Endothelial cell of umbilical vein (primary cell): ENCODE measurements at regions not wholly inside any gene's neighbourhood (a gene's known extent, or its start where the extent isn't known, plus 50 kb on each side); places are given as distances from the start of the nearest gene placed in this dataset.

Experiments
- BruUV-seq: library from RNA; stranded (reverse); fragments of 400-500 nt; replicated peaks from 2 replicates; lab custom pipeline; 2021; lab: Mats Ljungman, UMichigan
- CTCF ChIA-PET: fragments of 300-600, 350-600 bp; sonication (Branson Sonifier 250); formaldehyde crosslinking; loops from one replicate; lab custom pipeline; 2021; ENCODE audit warnings: antibody characterized with exemption, inconsistent platforms; lab: Charles Lee
- POLR2A ChIA-PET: fragments of 300-600, 350-600 bp; sonication (Branson Sonifier 250); formaldehyde crosslinking; loops from one replicate; lab custom pipeline; 2021; ENCODE audit warnings: antibody characterized with exemption, inconsistent platforms; lab: Charles Lee
- DNase-seq: peaks from one replicate; pipeline ENCODE4 v3.0.0-alpha.2; 2011; ENCODE audit warnings: low read depth, low spot score
- FAIRE-seq: peaks from 2 replicates; lab custom pipeline; 2011; peaks lifted over from hg19 to GRCh38; lab: Jason Lieb, UNC
- H2AFZ ChIP-seq: 2 replicates; pipeline ENCODE4 v1.6.0; 2012; ENCODE audit warnings: low read depth, low read length, control low read depth, inconsistent platforms
- H3K27ac ChIP-seq: 2 replicates; pipeline ENCODE4 v1.5.1; 2011; ENCODE audit warnings: low read depth, mild to moderate bottlenecking, control low read depth, low read length, moderate library complexity; ENCODE audit not compliant: insufficient read depth
- H3K27me3 ChIP-seq, 2 experiments: 2 replicates each; pipeline versions ENCODE4 v1.6.0 to v1.6.1; 2011; ENCODE audit warnings: low read length in 2 of 2, mixed read lengths in 1 of 2; ENCODE audit not compliant: control insufficient read depth in 2 of 2, insufficient read depth in 2 of 2
- H3K36me3 ChIP-seq, 2 experiments: 2 replicates in 1 of 2; 3 replicates in 1 of 2; pipeline ENCODE4 v1.5.1; 2011; ENCODE audit warnings: low read length in 2 of 2, mild to moderate bottlenecking in 1 of 2, moderate library complexity in 1 of 2; ENCODE audit not compliant: control insufficient read depth in 2 of 2, insufficient read depth in 2 of 2; ENCODE audit errors: extremely low read depth in 1 of 2
- H3K4me1 ChIP-seq: 3 replicates; pipeline ENCODE4 v1.5.1; 2011; ENCODE audit warnings: mild to moderate bottlenecking, low read length; ENCODE audit not compliant: control insufficient read depth, insufficient read depth; ENCODE audit errors: extremely low read depth
- H3K4me2 ChIP-seq: 2 replicates; pipeline ENCODE4 v1.6.1; 2011; ENCODE audit warnings: low read length, control low read depth, mixed read lengths; ENCODE audit not compliant: insufficient read depth
- H3K4me3 ChIP-seq, 3 experiments: fragments of 200-600 bp in 1 of 3; sonication (generic), shearing (Covaris generic) in 1 of 3; replicated peaks in 1 of 3; 2 replicates each; pipeline ENCODE4 v1.5.1; 2011 to 2016; ENCODE audit warnings: control low read depth in 3 of 3, low read length in 3 of 3, mild to moderate bottlenecking in 2 of 3, inconsistent platforms in 1 of 3, low read depth in 1 of 3, moderate library complexity in 1 of 3; ENCODE audit not compliant: insufficient read depth in 1 of 3
- H3K79me2 ChIP-seq: 2 replicates; pipeline ENCODE4 v1.6.0; 2012; ENCODE audit warnings: low read length, inconsistent platforms; ENCODE audit not compliant: control insufficient read depth, insufficient read depth
- H3K9ac ChIP-seq: replicated peaks from 2 replicates; pipeline ENCODE3; 2011; ENCODE audit warnings: low read length, control low read depth; ENCODE audit not compliant: insufficient read depth; ENCODE audit errors: extremely low read depth
- H3K9me1 ChIP-seq: replicated peaks from 3 replicates; pipeline ENCODE4 v1.6.0; 2011; ENCODE audit warnings: mild to moderate bottlenecking, low read length; ENCODE audit not compliant: control insufficient read depth, insufficient read depth; ENCODE audit errors: extremely low read depth
- H3K9me3 ChIP-seq: replicated peaks from 2 replicates; pipeline ENCODE4 v1.5.1; 2012; ENCODE audit warnings: low read length, inconsistent platforms; ENCODE audit not compliant: control insufficient read depth, insufficient read depth
- H4K20me1 ChIP-seq: replicated peaks from 2 replicates; pipeline ENCODE3; 2011; ENCODE audit warnings: mild to moderate bottlenecking, low read length; ENCODE audit not compliant: control insufficient read depth, insufficient read depth; ENCODE audit errors: extremely low read depth
- CTCF ChIP-seq, 2 donors: IDR thresholded peaks; 1 replicate in 1 of 2; 2 replicates in 1 of 2; pipeline ENCODE4 v1.5.1; 2011; ENCODE audit warnings: low read length in 2 of 2, mild to moderate bottlenecking in 2 of 2, moderate library complexity in 2 of 2, control low read depth in 1 of 2, inconsistent platforms in 1 of 2, low read depth in 1 of 2; ENCODE audit not compliant: insufficient read depth in 1 of 2; ENCODE audit errors: extremely low read depth in 1 of 2
- EZH2 ChIP-seq: IDR thresholded peaks from 2 replicates; pipeline ENCODE4 v1.6.1; 2012; ENCODE audit warnings: borderline replicate concordance, low read depth, mild to moderate bottlenecking, moderate library complexity, low read length, inconsistent platforms; ENCODE audit not compliant: severe bottlenecking
- FOS ChIP-seq: IDR thresholded peaks from 2 replicates; pipeline ENCODE4 v1.6.1; 2011; ENCODE audit warnings: mild to moderate bottlenecking, low read length, moderate library complexity, borderline replicate concordance; ENCODE audit not compliant: insufficient read depth
- GATA2 ChIP-seq: IDR thresholded peaks from 2 replicates; pipeline ENCODE4 v1.7.0; 2011; ENCODE audit warnings: low read depth, mild to moderate bottlenecking, moderate library complexity, mixed read lengths, low read length; ENCODE audit not compliant: insufficient read length, insufficient read depth
- JUN ChIP-seq: IDR thresholded peaks from 2 replicates; pipeline ENCODE4 v1.6.1; 2011; ENCODE audit warnings: borderline replicate concordance, low read depth; ENCODE audit not compliant: insufficient read length, insufficient read depth
- MAX ChIP-seq: IDR thresholded peaks from 2 replicates; pipeline ENCODE4 v1.6.1; 2011; ENCODE audit not compliant: insufficient read depth, insufficient read length
- MYC ChIP-seq: IDR thresholded peaks from one replicate; pipeline ENCODE4 v1.6.1; 2011; ENCODE audit warnings: mild to moderate bottlenecking, low read depth, low read length
- POLR2A ChIP-seq: IDR thresholded peaks from 2 replicates; pipeline ENCODE4 v1.6.1; 2012; ENCODE audit warnings: low read depth, mild to moderate bottlenecking, control low read depth, low read length
- POLR2AphosphoS5 ChIP-seq: IDR thresholded peaks from 2 replicates; pipeline ENCODE4 v1.6.1; 2012; ENCODE audit warnings: low read depth, mild to moderate bottlenecking, control low read depth, low read length, moderate library complexity; ENCODE audit not compliant: insufficient read depth
- dilution Hi-C: fragments of 300-500 bp; cut with MboI; formaldehyde crosslinking; loops from one replicate; pipeline ENCODE4 v1.15.0; 2019; ENCODE audit warnings: low sequenced_read_pairs; ENCODE audit not compliant: extremely low pct_ligation_motif_present
- intact Hi-C: fragments of 100-400 bp; cut with micrococcal nuclease; formaldehyde crosslinking; loops from one replicate; pipeline ENCODE4 v1.10.0; 2022

GRCh38 chr15:99481951-99482230, 83.9 kb upstream of the MEF2A start:
- no TSS peak for BruUV-seq
- Histone ChIP-seq H3K4me3 (no peak overlapping the region), H4K20me1 (no peaks in the 10 kb centered on the region), H3K27me3 (no peaks in the 10 kb centered on the region), H3K9ac (no peak overlapping the region), H3K4me2 (no peak overlapping the region), H3K36me3 (no peaks in the 10 kb centered on the region), H3K4me1 (peaks cover 20% of the 10 kb centered on the region), H3K79me2 (no peaks in the 10 kb centered on the region), H3K27ac (no peak overlapping the region), H2AFZ (no peak overlapping the region), H3K9me3 (no peaks in the 10 kb centered on the region), H3K9me1 (no peaks in the 10 kb centered on the region)
- no peak for TF ChIP-seq MYC
- TF ChIP-seq GATA2: no peak
- TF ChIP-seq POLR2AphosphoS5: no peak
- no peak for TF ChIP-seq FOS
- TF ChIP-seq CTCF (IDR thresholded peaks at IDR 0.05; ENCODE audit: extremely low read depth in 1 of 2, insufficient read depth in 1 of 2, low read depth in 1 of 2, low read length in 2 of 2): no peak
- TF ChIP-seq JUN: no peak
- TF ChIP-seq MAX: no peak
- no peak for TF ChIP-seq POLR2A
- TF ChIP-seq EZH2: no peak
- dilution Hi-C loops: no loop called here
- intact Hi-C loops: no loop called here
- ChIA-PET POLR2A (no interaction called here), CTCF (interaction anchor here (1.1 kb wide), 1 partner anchor 222 kb away, joined by 3 read pairs; no protein-coding TSS in a partner anchor)
- DNase-seq (no peak), FAIRE-seq (no peak)
